ENCODE measurements at regions not wholly inside any gene's neighbourhood (a gene's known extent, or its start where the extent isn't known, plus 50 kb on each side); places are given as distances from the start of the nearest gene placed in this dataset.

- Histone ChIP-seq H3K18ac (ENCODE audit: insufficient read length, low read depth, low read length) (no peak overlapping the region), H2AK5ac (ENCODE audit: insufficient read length, low read length) (no peak overlapping the region), H3K23ac (ENCODE audit: insufficient read length, low read depth, low read length) (no peak overlapping the region), H4K20me1 (ENCODE audit: control insufficient read depth, insufficient read depth, insufficient read length) (no peaks in the 10 kb centered on the region), H4K8ac (replicated peaks; ENCODE audit: insufficient read length, low read depth, low read length) (no peak overlapping the region), H3K27ac (ENCODE audit: insufficient read length, low read depth, low read length) (no peak overlapping the region), H3K9ac (ENCODE audit: extremely low read depth, insufficient read length, low read length) (no peak overlapping the region), H2BK5ac (ENCODE audit: insufficient read length, low read length) (no peak overlapping the region), H2BK20ac (ENCODE audit: low read depth, low read length, poor library complexity, severe bottlenecking) (no peak overlapping the region), H2BK120ac (ENCODE audit: low read depth, low read length, poor library complexity, severe bottlenecking) (no peak overlapping the region), H2BK15ac (ENCODE audit: low read depth, low read length) (no peak overlapping the region), H4K5ac (ENCODE audit: insufficient read length, low read depth, low read length) (no peak overlapping the region), H3K23me2 (ENCODE audit: insufficient read length, low read depth, low read length, poor library complexity, severe bottlenecking) (no peaks in the 10 kb centered on the region), H3K79me2 (ENCODE audit: insufficient read depth, low read length) (no peaks in the 10 kb centered on the region), H3K56ac (ENCODE audit: insufficient read length, low read depth, low read length) (no peak overlapping the region), H3K14ac (ENCODE audit: insufficient read depth, low read length) (no peak overlapping the region), H3K9me3 (ENCODE audit: control insufficient read depth, low read depth, low read length) (no peaks in the 10 kb centered on the region), H2BK12ac (ENCODE audit: insufficient read length, low read depth, low read length) (no peak overlapping the region), H3K79me1 (ENCODE audit: insufficient read depth, low read depth, low read length, poor library complexity, severe bottlenecking) (no peaks in the 10 kb centered on the region), H3T11ph (ENCODE audit: low read length) (no peak overlapping the region), H2AFZ (ENCODE audit: low read length) (no peak overlapping the region), H3K27me3 (ENCODE audit: insufficient read depth, low read length) (no peaks in the 10 kb centered on the region), H3K4ac (ENCODE audit: low read depth, low read length) (no peak overlapping the region), H3K4me1 (ENCODE audit: insufficient read depth, low read length) (no peaks in the 10 kb centered on the region), H4K91ac (ENCODE audit: insufficient read length, low read depth, low read length) (no peak overlapping the region), H3K4me2 (ENCODE audit: insufficient read depth, insufficient read length, low read length) (no peak overlapping the region)
- Mint-ChIP-seq H3K4me1 (no peaks in the 10 kb centered on the region), H3K27ac (no peak overlapping the region), H3K9me3 (no peaks in the 10 kb centered on the region), H3K36me3 (ENCODE audit: insufficient read depth in 1 of 3, low read depth in 3 of 3) (no peaks in the 10 kb centered on the region), H3K27me3 (ENCODE audit: low read depth) (no peaks in the 10 kb centered on the region), H3K4me3 (no peak overlapping the region)
- no peak for DNase-seq
- TF ChIP-seq CTCF (conservative IDR thresholded peaks at IDR 0.05), result no peak
These were observed 1335.3 kb upstream of the CDH2 start for GRCh38 chr18:29512203-29512602.
